Stimulated activated naive CD8-positive, alpha-beta T cell treated with anti-CD3 and anti-CD28 coated beads, Interleukin-15, amount 100 ng/mL, for 72 hours (primary cell): ENCODE measurements at regions not wholly inside any gene's neighbourhood (a gene's known extent, or its start where the extent isn't known, plus 50 kb on each side); places are given as distances from the start of the nearest gene placed in this dataset.

Experiments
- ATAC-seq: fragments of 150-1000 bp; cut with Tn5 transposase; 2 replicates; pipeline ENCODE4 v1.10.0; 2021; ENCODE audit warnings: mild to moderate bottlenecking, moderate library complexity
- DNase-seq, 2 donors: peaks; one replicate each; pipeline ENCODE4 v3.0.0; 2021 to 2022
- H3K27ac Mint-ChIP-seq, 2 donors: one replicate each; pipeline ENCODE4 v1.8.0; 2022; ENCODE audit warnings: mild to moderate bottlenecking in 2 of 2, mixed read lengths in 2 of 2, moderate library complexity in 2 of 2
- H3K27me3 Mint-ChIP-seq: one replicate; pipeline ENCODE4 v1.8.0; 2022; ENCODE audit warnings: mixed read lengths
- H3K4me1 Mint-ChIP-seq: one replicate; pipeline ENCODE4 v1.8.0; 2022; ENCODE audit warnings: mild to moderate bottlenecking, mixed read lengths
- H3K4me3 Mint-ChIP-seq, 2 donors: one replicate each; pipeline ENCODE4 v1.8.0; 2022; ENCODE audit warnings: mild to moderate bottlenecking in 2 of 2, mixed read lengths in 2 of 2, moderate library complexity in 1 of 2
- H3K9me3 Mint-ChIP-seq, 2 donors: one replicate each; pipeline ENCODE4 v1.8.0; 2022; ENCODE audit warnings: mixed read lengths in 2 of 2

GRCh38 chr1:198472997-198473396 lies 67.5 kb downstream of the ATP6V1G3 start:
- Mint-ChIP-seq H3K9me3 (peaks cover 13 to 24% of the 10 kb centered on the region in 2 donors), H3K27ac (no peak overlapping the region), H3K4me1 (no peaks in the 10 kb centered on the region), H3K27me3 (no peaks in the 10 kb centered on the region), H3K4me3 (no peak overlapping the region)
- DNase-seq, result no peak
- no peak for ATAC-seq

GRCh38 chr1:198472119-198472518 lies 68.4 kb downstream of the ATP6V1G3 start:
- H3K4me1 Mint-ChIP-seq, result no peaks in the 10 kb centered on the region
- no peaks in the 10 kb centered on the region for H3K27me3 Mint-ChIP-seq
- no peak overlapping the region for H3K4me3 Mint-ChIP-seq
- DNase-seq (no peak), ATAC-seq (no peak)
- H3K27ac Mint-ChIP-seq, result no peak overlapping the region
- H3K9me3 Mint-ChIP-seq, result peaks cover 13 to 24% of the 10 kb centered on the region in 2 donors

GRCh38 chr1:198467907-198468306 lies 72.6 kb downstream of the ATP6V1G3 start:
- Mint-ChIP-seq H3K9me3 (peaks cover 0 to 8% of the 10 kb centered on the region in 2 donors), H3K4me1 (peaks cover 10% of the 10 kb centered on the region), H3K4me3 (no peak overlapping the region), H3K27ac (no peak overlapping the region), H3K27me3 (no peaks in the 10 kb centered on the region)
- DNase-seq (no peak), ATAC-seq (no peak)

GRCh38 chr1:198467342-198467741 lies 73.1 kb downstream of the ATP6V1G3 start:
- no peak overlapping the region for H3K27ac Mint-ChIP-seq
- ATAC-seq, result no peak
- H3K4me1 Mint-ChIP-seq, result peaks cover 10% of the 10 kb centered on the region
- no peak overlapping the region for H3K4me3 Mint-ChIP-seq
- no peaks in the 10 kb centered on the region for H3K27me3 Mint-ChIP-seq
- H3K9me3 Mint-ChIP-seq, result peaks cover 0 to 2% of the 10 kb centered on the region in 2 donors
- DNase-seq, result no peak

GRCh38 chr1:198465201-198466144 lies 75.0 kb downstream of the ATP6V1G3 start:
- peaks cover 10% of the 10 kb centered on the region for H3K4me1 Mint-ChIP-seq
- H3K9me3 Mint-ChIP-seq, result no peaks in the 10 kb centered on the region
- no peak for DNase-seq
- H3K27ac Mint-ChIP-seq, result no peak overlapping the region
- no peak overlapping the region for H3K4me3 Mint-ChIP-seq
- ATAC-seq, result peak; percentile 59
- H3K27me3 Mint-ChIP-seq, result no peaks in the 10 kb centered on the region

GRCh38 chr1:198463709-198464108 lies 76.8 kb downstream of the ATP6V1G3 start:
- no peak overlapping the region for H3K4me3 Mint-ChIP-seq
- peaks cover 10% of the 10 kb centered on the region for H3K4me1 Mint-ChIP-seq
- ATAC-seq (no peak), DNase-seq (no peak)
- no peaks in the 10 kb centered on the region for H3K27me3 Mint-ChIP-seq
- no peak overlapping the region for H3K27ac Mint-ChIP-seq
- H3K9me3 Mint-ChIP-seq, result no peaks in the 10 kb centered on the region

GRCh38 chr1:198462365-198463019 lies 78.0 kb downstream of the ATP6V1G3 start:
- no peaks in the 10 kb centered on the region for H3K9me3 Mint-ChIP-seq
- peaks cover 10% of the 10 kb centered on the region for H3K4me1 Mint-ChIP-seq
- ATAC-seq (peak; percentile 74), DNase-seq (no peak)
- H3K4me3 Mint-ChIP-seq, result no peak overlapping the region
- no peak overlapping the region for H3K27ac Mint-ChIP-seq
- no peaks in the 10 kb centered on the region for H3K27me3 Mint-ChIP-seq

- no peak overlapping the region for H3K4me3 Mint-ChIP-seq
- no peaks in the 10 kb centered on the region for H3K4me1 Mint-ChIP-seq
- no peak for DNase-seq
- H3K27ac Mint-ChIP-seq, result no peak overlapping the region
- H3K27me3 Mint-ChIP-seq, result no peaks in the 10 kb centered on the region
- no peaks in the 10 kb centered on the region for H3K9me3 Mint-ChIP-seq
- ATAC-seq, result no peak
These were observed 84.5 kb downstream of the ATP6V1G3 start for GRCh38 chr1:198455966-198456365.

- no peak overlapping the region for H3K4me3 Mint-ChIP-seq
- no peaks in the 10 kb centered on the region for H3K4me1 Mint-ChIP-seq
- H3K9me3 Mint-ChIP-seq, result no peaks in the 10 kb centered on the region
- no peak overlapping the region for H3K27ac Mint-ChIP-seq
- H3K27me3 Mint-ChIP-seq, result peaks cover 5% of the 10 kb centered on the region
- no peak for DNase-seq
- ATAC-seq, result no peak
These were observed 90.6 kb downstream of the ATP6V1G3 start for GRCh38 chr1:198449727-198450433.

GRCh38 chr1:198449261-198449660 lies 91.2 kb downstream of the ATP6V1G3 start:
- no peak overlapping the region for H3K27ac Mint-ChIP-seq
- no peaks in the 10 kb centered on the region for H3K9me3 Mint-ChIP-seq
- DNase-seq (no peak), ATAC-seq (no peak)
- H3K4me1 Mint-ChIP-seq, result no peaks in the 10 kb centered on the region
- peaks cover 5% of the 10 kb centered on the region for H3K27me3 Mint-ChIP-seq
- H3K4me3 Mint-ChIP-seq, result no peak overlapping the region

- Mint-ChIP-seq H3K4me3 (no peak overlapping the region), H3K4me1 (no peaks in the 10 kb centered on the region), H3K9me3 (no peaks in the 10 kb centered on the region), H3K27me3 (peaks cover 5% of the 10 kb centered on the region), H3K27ac (no peak overlapping the region)
- no peak for ATAC-seq
- DNase-seq, result no peak
These were observed 93.0 kb downstream of the ATP6V1G3 start for GRCh38 chr1:198447468-198447867.

GRCh38 chr1:198445872-198446271 lies 94.6 kb downstream of the ATP6V1G3 start:
- no peak overlapping the region for H3K4me3 Mint-ChIP-seq
- no peak overlapping the region for H3K27ac Mint-ChIP-seq
- H3K27me3 Mint-ChIP-seq, result peaks cover 5% of the 10 kb centered on the region
- H3K9me3 Mint-ChIP-seq, result no peaks in the 10 kb centered on the region
- no peak for ATAC-seq
- no peaks in the 10 kb centered on the region for H3K4me1 Mint-ChIP-seq
- no peak for DNase-seq

GRCh38 chr1:198444792-198445191 lies 95.7 kb downstream of the ATP6V1G3 start:
- no peak for DNase-seq
- no peaks in the 10 kb centered on the region for H3K4me1 Mint-ChIP-seq
- H3K27me3 Mint-ChIP-seq, result peaks cover 5% of the 10 kb centered on the region
- H3K4me3 Mint-ChIP-seq, result no peak overlapping the region
- no peaks in the 10 kb centered on the region for H3K9me3 Mint-ChIP-seq
- H3K27ac Mint-ChIP-seq, result no peak overlapping the region
- no peak for ATAC-seq

- ATAC-seq (no peak), DNase-seq (no peak)
- H3K4me3 Mint-ChIP-seq, result no peak overlapping the region
- no peaks in the 10 kb centered on the region for H3K4me1 Mint-ChIP-seq
- no peaks in the 10 kb centered on the region for H3K9me3 Mint-ChIP-seq
- H3K27me3 Mint-ChIP-seq, result peaks cover 5% of the 10 kb centered on the region
- H3K27ac Mint-ChIP-seq, result no peak overlapping the region
These were observed 96.9 kb downstream of the ATP6V1G3 start for GRCh38 chr1:198443365-198444233.

- ATAC-seq (no peak), DNase-seq (no peak)
- Mint-ChIP-seq H3K4me3 (no peak overlapping the region), H3K27ac (no peak overlapping the region), H3K4me1 (no peaks in the 10 kb centered on the region), H3K27me3 (peaks cover under 1% of the 10 kb centered on the region), H3K9me3 (no peaks in the 10 kb centered on the region)
These were observed 99.6 kb downstream of the ATP6V1G3 start for GRCh38 chr1:198440842-198441241.
